GM12878 (cell line): ENCODE measurements at regions not wholly inside any gene's neighbourhood (a gene's known extent, or its start where the extent isn't known, plus 50 kb on each side); places are given as distances from the start of the nearest gene placed in this dataset.

ENCODE experiments used
- ATF3 ChIP-seq: IDR thresholded peaks from 2 replicates; pipeline ENCODE4 v1.6.1; 2011; ENCODE audit warnings: low read depth, mild to moderate bottlenecking, low read length, moderate library complexity, borderline replicate concordance; ENCODE audit errors: extremely low read depth
- CTCF ChIP-seq, 3 experiments: IDR thresholded peaks in 2 of 3; conservative IDR thresholded peaks in 1 of 3; 2 replicates each; pipeline ENCODE4 v1.5.1; 2011; ENCODE audit warnings: low read depth in 3 of 3, low read length in 3 of 3, mild to moderate bottlenecking in 3 of 3, control low read depth in 2 of 3, moderate library complexity in 2 of 3, inconsistent platforms in 1 of 3, mixed read lengths in 1 of 3; ENCODE audit not compliant: control insufficient read depth in 2 of 3, insufficient read depth in 1 of 3; ENCODE audit errors: extremely low read depth in 1 of 3
- EGR1 ChIP-seq, 2 experiments: IDR thresholded peaks; 1 replicate in 1 of 2; 2 replicates in 1 of 2; pipeline ENCODE4 v1.6.1; 2011 to 2012; ENCODE audit warnings: low read depth in 2 of 2, low read length in 2 of 2, borderline replicate concordance in 1 of 2, mild to moderate bottlenecking in 1 of 2, moderate library complexity in 1 of 2
- POLR2AphosphoS5 ChIP-seq: IDR thresholded peaks from 2 replicates; pipeline ENCODE4 v1.6.1; 2011; ENCODE audit warnings: mild to moderate bottlenecking, low read length, inconsistent platforms
- SREBF2 ChIP-seq: IDR thresholded peaks from 2 replicates; pipeline ENCODE4 v1.6.1; 2012; ENCODE audit warnings: mild to moderate bottlenecking, low read length
- TCF12 ChIP-seq: IDR thresholded peaks from 2 replicates; pipeline ENCODE4 v1.6.1; 2011; ENCODE audit warnings: low read depth, mild to moderate bottlenecking, low read length
- ZNF24 ChIP-seq: fragments of 450-650 bp; IDR thresholded peaks from 2 replicates; pipeline ENCODE4 v1.6.1; 2017; ENCODE audit warnings: antibody characterized with exemption, mild to moderate bottlenecking

GRCh38 chr20:61125076-61125475 is 127.0 kb upstream of the CDH4 start:
- no peak for TF ChIP-seq POLR2AphosphoS5
- TF ChIP-seq SREBF2: no peak
- no peak for TF ChIP-seq ZNF24
- no peak for TF ChIP-seq CTCF (IDR thresholded peaks at IDR 0.05 in 2 of 3, conservative IDR thresholded peaks at IDR 0.05 in 1 of 3; ENCODE audit: control insufficient read depth in 2 of 3, extremely low read depth in 1 of 3, insufficient read depth in 1 of 3, low read depth in 3 of 3, low read length in 3 of 3)
- TF ChIP-seq EGR1 (IDR thresholded peaks at IDR 0.05; ENCODE audit: borderline replicate concordance in 1 of 2, low read depth in 2 of 2, low read length in 2 of 2): no peak
- no peak for TF ChIP-seq ATF3
- TF ChIP-seq TCF12: no peak
